Non-pigmented ciliary epithelial cell (primary cell): ENCODE measurements at regions not wholly inside any gene's neighbourhood (a gene's known extent, or its start where the extent isn't known, plus 50 kb on each side); places are given as distances from the start of the nearest gene placed in this dataset.
"Not testable (repeated sequence)": the region's sequence is repeated elsewhere in the genome, so short reads cannot be mapped to it uniquely, and the experiment has no call there.

Experiments
- DNase-seq: peaks from one replicate; pipeline ENCODE4 v3.0.0-alpha.2; 2010; ENCODE audit warnings: low read depth

DNA sequence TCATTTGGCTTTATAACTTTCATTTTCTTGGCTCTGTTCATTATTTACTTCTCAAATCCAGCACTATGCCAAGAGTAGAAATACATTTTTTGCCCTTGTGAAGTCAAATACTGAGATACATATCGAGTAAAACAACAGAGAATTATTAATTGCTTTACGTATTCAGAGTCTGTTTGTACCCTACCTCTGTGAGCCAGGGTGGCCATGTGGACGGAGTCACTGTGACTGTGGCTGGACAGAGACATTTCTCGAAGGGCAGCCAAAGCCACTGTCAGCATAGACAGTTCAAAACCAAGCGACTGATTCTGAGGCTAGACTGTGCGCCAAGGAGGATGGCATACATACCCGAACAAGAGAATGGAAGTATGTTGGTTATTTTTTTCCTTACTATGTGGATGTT is 391.0 kb upstream of the PROX1 start:
- DNase-seq = no peak

DNA sequence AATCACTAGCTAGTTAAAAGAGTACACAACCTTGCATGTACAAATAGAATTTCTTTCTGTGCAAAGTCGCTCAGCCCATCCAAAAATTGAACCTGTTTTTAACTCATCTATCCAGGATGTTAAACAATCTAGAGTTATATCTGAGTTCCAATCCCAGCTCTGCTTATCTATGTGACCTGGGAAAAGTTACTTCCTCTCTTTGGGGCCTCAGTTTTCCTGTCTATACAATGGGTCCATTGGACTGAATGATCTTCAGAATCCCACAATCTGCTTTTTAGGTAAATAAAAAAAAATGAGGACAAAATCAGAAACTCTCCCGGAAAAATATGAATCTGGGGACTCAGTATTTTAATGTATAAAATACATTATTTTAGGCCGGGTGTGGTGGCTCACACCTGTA is 389.5 kb upstream of the PROX1 start:
- DNase-seq = no peak

DNA sequence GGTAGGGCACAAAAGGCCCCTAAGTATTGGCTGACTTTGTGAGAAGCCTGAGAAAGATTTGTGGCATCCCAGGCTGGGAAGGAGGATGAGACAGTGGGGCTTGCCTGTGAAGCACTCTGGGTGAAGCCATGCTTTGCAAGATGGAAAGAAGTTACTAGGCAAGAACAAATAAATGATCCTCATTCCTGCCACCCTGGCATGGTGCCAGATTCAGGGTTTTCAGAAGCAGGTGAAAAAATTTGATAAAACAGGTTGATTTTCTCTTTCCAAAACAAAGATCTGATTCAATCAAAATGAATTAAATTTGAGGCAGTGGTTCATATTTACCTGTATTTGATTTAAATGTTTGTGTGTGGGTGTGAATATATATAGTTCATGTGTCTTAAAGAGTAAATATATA is 386.9 kb upstream of the PROX1 start:
- DNase-seq = no peak

GRCh38 chr1:213601705-213602104 is 386.1 kb upstream of the PROX1 start:
- not testable (repeated sequence) for DNase-seq

DNA sequence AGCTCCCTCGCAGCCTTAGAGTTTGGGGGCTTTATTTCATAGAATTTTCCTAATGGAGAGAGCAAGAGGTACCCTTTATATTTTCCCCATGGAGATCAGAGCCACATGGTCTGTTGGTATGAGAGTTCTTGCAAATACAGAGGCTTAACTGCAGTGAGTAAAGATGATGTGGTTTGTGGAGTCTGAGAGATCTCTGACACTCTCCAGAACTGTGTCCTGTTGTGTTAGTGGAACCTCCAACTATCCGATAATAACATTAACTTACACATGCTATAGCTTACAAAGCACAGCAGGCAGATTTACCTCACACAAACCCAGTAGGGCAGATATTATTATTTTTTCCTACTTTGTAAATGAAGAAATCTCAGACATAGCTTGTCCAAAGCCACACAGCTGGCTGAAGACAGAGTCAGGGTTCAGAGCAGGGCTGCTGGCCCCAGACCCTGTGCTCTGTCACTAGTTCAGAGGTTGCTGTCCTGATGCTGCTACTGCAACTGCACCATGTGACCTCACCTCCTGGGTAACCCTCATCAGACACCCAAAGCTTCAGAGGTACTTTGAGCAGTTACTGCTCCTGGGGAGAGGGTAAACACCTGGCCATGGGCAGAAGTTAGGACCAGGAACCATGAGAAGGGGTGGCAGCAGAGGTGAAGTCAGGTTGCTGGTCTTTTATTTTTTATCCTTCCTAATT is 384.8 kb upstream of the PROX1 start:
- DNase-seq = no peak

DNA sequence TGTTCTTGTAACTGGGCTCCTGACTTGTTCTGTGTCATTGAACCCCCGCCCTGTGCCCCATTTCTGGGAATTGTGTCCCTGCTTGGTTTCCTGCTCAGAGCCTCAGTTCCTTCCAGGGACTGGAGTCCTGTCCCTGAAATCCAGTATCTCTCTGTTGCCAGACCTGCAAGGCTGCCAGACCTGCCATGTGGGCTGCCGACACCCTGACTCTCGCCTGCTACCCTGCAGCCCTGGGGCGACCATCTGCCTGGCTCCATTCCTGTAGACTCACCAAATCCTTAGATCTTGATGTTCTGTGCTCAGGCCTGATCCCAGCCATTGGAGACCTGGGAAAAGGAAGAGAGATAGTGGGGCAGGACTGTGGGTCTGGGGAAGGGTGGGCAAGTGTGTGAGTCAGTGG is 383.3 kb upstream of the PROX1 start:
- DNase-seq = no peak

DNA sequence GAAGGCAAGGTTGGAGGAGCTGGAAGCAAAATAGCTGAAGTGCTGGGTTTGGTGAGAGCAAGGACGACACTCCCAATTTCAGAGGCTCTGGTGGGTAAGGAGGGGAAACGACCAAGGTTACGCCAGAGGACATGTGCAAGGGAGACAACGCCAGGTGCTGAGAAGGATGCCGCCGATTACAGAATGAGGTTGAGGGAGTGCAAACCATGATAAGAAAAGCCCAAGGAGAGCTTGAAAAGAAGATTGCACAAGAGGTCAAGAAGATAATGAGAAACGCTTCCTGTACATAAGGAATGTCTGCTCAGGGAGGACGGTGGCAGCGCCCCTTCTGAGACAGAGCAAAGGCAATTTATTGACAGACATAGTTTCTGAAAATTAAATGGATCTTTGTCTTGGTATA is 382.0 kb upstream of the PROX1 start:
- no peak for DNase-seq

DNA sequence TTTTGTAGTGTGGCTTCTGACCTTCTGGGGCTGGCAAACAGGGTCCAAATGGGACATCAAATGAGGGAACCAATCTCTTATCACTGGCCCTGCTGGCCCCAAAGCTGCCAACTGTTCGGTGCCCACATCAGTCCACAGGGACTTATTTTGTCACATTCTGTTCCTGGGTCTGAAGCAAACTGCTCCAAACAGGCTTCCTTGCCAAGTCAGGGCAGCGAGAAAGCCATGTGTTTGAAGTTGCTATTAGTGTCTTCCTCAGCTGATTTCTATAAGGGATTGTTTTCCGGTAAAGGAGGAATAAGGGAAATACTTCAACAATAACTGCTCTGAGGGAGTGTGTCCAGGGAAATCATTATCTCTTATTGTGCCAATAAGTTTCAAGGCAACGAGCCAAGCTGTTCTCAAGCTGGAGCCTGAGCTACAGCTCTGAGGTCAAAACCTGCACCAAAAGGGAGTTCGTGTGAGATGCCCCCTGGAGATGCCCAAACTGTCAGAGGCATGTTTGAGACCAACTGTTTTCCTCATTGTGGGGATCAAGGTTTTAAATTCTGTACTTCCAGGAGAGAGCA is 381.4 kb upstream of the PROX1 start:
- DNase-seq = no peak

DNA sequence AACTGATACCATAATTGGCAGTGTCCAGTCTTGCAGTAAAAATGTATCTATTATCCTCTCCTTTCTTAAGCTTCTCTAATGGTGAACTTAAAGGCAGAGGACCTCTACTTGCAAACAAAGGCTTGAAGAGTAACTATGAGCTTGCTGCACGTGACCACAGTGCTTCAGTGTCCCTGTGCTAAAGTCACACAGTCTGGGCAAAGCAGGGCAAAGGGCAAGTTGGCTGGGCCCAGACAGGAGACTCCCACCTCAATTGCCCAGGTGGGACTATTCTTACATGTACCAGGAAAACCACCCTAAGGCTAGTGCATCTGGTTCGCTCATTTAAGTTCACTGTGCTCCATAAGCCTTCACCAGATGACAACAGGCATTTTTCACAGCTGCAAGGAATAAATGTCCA is 374.2 kb upstream of the PROX1 start:
- DNase-seq = no peak

GRCh38 chr1:213615226-213615916 is 372.4 kb upstream of the PROX1 start:
- no peak for DNase-seq

DNA sequence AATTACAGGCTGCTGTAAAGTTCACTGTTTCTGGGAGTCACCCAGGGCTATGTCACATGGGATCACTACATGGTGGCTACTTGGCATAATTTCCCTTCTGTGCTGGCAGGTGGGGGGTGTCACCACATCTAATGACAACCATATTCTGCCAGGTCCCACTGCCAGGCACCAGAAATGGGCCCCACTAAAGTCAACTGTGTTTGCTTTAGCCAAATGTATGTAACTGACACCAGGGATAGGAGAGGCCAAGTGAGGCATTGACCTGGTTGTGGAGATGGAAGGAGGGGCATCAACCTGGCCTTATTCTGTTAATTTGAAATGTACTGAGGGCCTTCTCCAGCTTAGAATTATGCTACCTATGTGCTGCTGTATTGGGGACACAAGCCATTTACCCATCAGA is 370.6 kb upstream of the PROX1 start:
- DNase-seq = no peak

GRCh38 chr1:213618094-213618493 is 369.7 kb upstream of the PROX1 start:
- DNase-seq = no peak

- DNase-seq = no peak
Measured at GRCh38 chr1:213619026-213619425, 368.7 kb upstream of the PROX1 start.

DNA sequence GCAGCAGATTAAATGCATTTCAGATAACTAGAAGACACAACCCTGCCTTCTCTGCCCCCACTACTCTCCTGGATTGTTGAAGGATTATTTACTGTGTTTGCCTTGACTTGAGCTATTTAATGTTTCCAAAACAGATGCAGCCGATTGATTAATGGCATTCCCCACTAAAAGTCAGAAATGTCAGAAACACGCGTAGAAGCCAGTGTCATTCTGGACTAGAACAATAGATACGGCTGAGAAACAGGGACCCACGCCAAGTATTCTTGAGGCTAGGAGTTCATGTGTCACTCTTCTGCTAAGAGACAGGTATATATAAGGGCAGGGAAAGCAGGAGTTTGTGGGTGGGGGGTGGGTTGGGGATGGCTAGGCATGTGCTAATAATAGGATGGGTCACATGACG is 366.7 kb upstream of the PROX1 start:
- no peak for DNase-seq

- no peak for DNase-seq
Measured at GRCh38 chr1:213622365-213623063, 365.3 kb upstream of the PROX1 start.

DNA sequence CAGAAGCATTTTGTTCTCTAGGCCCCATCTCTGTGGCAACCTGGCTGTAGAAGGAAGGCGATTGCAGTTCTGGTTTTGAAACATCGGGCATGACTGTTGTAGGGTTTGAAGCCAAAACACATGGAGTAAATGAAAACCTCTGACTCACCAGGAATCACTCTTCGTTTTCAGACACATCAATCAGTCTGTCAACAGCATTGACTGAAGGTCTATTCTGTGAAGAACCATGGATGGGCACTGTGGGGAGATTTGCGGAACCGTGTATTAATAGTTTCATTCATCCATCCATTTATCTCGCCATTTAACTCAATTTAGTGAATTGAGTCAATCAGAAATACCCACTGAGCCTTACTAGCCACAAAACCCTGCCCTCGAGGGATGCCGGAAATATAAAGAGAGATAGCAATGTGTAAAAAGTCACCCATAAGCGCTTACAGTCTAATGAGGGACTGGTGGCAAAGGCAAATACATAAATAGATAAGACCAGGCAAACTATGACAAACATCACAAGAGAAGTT is 364.6 kb upstream of the PROX1 start:
- no peak for DNase-seq

GRCh38 chr1:213623862-213624261 is 363.9 kb upstream of the PROX1 start:
- DNase-seq = no peak

DNA sequence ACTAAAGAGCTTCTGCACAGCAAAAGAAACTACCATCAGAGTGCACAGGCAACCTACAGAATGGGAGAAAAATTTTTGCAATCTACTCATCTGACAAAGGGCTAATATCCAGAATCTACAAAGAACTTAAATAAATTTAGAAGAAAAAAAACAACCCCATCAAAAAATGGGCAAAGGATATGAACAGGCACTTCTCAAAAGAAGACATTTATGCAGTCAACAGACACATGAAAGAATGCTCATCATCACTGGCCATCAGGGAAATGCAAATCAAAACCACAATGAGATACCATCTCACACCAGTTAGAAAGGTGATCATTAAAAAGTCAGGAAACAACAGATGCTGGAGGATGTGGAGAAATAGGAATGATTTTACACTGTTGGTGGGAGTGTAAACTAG is 351.0 kb upstream of the PROX1 start:
- not testable (repeated sequence) for DNase-seq

DNA sequence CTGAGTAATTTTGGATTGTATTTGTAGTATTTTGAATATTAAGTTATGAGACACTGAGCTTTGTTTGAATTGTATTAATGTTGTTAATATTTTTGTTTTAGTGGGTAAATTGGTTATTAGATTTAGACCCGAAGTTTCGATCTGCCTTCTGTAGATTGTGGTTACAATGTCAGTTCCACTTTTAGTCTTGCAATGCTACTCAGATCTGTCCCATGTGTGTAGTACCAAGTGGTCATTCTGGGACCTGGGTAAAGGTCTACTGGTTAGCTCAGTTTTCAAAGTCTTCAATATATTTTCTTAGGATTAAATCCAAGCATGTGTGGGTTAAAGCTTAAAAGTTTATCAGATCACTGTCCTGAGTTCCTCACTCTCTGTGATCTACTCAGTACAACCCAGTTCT is 346.5 kb upstream of the PROX1 start:
- DNase-seq = no peak

DNA sequence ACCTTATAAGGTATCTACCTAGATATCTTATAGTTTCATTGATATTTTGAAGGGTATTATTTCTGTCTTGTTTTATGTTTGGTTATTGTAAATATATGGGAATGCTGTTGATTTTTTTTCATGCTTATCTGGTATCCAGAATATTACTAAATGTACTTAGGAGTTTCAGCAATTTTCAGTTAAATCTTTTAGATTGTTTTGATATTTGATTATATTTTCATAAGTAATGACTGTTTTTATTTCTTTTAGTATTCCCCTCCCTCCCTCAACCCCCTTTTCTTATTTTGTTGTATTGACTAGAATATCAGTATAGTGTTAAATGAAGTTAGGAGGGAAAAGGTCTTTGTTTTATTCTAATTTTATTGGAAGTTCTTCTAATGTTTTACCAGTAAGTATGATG is 344.4 kb upstream of the PROX1 start:
- DNase-seq = no peak

DNA sequence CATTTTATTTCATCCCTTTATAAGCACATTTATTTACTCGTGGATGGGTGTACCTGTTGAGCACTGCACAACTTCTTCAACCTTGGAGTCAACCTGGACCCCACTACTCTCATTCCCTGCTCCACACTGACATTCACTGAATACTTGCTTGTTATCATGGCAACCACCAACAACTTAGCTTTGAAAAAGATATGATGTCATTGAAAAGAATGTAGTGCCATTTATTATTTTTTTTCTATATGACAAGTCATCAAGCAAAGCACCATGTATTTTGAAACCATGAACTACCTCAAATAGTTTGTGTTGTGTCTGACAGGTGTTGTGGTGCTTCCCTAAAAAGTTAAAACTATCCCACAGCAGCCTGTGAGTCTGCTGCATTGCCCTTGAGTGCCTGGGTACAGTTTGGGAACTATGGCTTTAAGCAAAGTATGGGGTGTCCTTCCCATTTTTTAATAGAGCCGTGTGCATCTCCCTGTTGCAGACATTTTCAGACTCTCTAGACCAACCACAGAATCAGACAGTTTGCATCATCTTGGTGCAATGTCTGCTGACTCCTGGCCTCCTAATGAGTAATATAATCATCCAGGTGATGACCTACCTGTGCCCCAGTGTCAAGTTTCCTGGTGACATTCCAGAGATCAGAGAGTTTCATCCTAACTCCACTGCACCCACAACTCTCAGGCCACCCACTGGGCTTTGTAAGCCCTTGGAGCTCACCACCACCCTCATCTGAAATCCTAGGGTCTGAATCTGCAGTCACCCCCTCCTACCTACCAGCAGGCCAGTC is 339.7 kb upstream of the PROX1 start:
- DNase-seq = no peak

- DNase-seq = no peak
Measured at GRCh38 chr1:213649373-213649772, 338.4 kb upstream of the PROX1 start.
